ENCODE measurements at regions not wholly inside any gene's neighbourhood (a gene's known extent, or its start where the extent isn't known, plus 50 kb on each side); places are given as distances from the start of the nearest gene placed in this dataset.
A peak's percentile ranks its signal among the peaks of the same experiment; 100 is the strongest.
"Not testable (repeated sequence)": the region's sequence is repeated elsewhere in the genome, so short reads cannot be mapped to it uniquely, and the experiment has no call there.

- peaks cover 31% of the 10 kb centered on the region for H3K36me3 Mint-ChIP-seq (ENCODE audit: low read depth)
- H3K27ac Mint-ChIP-seq, result no peak overlapping the region
- no peak for DNase-seq
- H3K9me3 Mint-ChIP-seq, result peaks cover 76% of the 10 kb centered on the region
- no peak for TF ChIP-seq CTCF (IDR thresholded peaks at IDR 0.05)
- no peaks in the 10 kb centered on the region for H3K4me1 Mint-ChIP-seq
- H3K4me3 Mint-ChIP-seq, result no peak overlapping the region
- no peaks in the 10 kb centered on the region for H3K27me3 Mint-ChIP-seq (ENCODE audit: low read depth, poor library complexity)
These were observed 107.8 kb upstream of the DDHD1 start for GRCh38 chr14:53260928-53261327.

GRCh38 chr14:53260286-53260685 is 107.2 kb upstream of the DDHD1 start:
- Mint-ChIP-seq H3K4me3 (no peak overlapping the region), H3K36me3 (ENCODE audit: low read depth) (peaks cover 27% of the 10 kb centered on the region), H3K27ac (no peak overlapping the region), H3K4me1 (no peaks in the 10 kb centered on the region), H3K27me3 (ENCODE audit: low read depth, poor library complexity) (no peaks in the 10 kb centered on the region), H3K9me3 (peaks cover 77% of the 10 kb centered on the region)
- no peak for TF ChIP-seq CTCF (IDR thresholded peaks at IDR 0.05)
- no peak for DNase-seq

- H3K36me3 Mint-ChIP-seq (ENCODE audit: low read depth), result peaks cover 5% of the 10 kb centered on the region
- no peak for DNase-seq
- peaks cover 11% of the 10 kb centered on the region for H3K4me1 Mint-ChIP-seq
- H3K9me3 Mint-ChIP-seq, result peaks cover 40% of the 10 kb centered on the region
- TF ChIP-seq CTCF (IDR thresholded peaks at IDR 0.05), result no peak
- no peaks in the 10 kb centered on the region for H3K27me3 Mint-ChIP-seq (ENCODE audit: low read depth, poor library complexity)
- H3K4me3 Mint-ChIP-seq, result no peak overlapping the region
- no peak overlapping the region for H3K27ac Mint-ChIP-seq
These were observed 99.0 kb upstream of the DDHD1 start for GRCh38 chr14:53252141-53252540.

GRCh38 chr14:53249059-53249458 is 95.9 kb upstream of the DDHD1 start:
- peaks cover 18% of the 10 kb centered on the region for H3K36me3 Mint-ChIP-seq (ENCODE audit: low read depth)
- peaks cover 11% of the 10 kb centered on the region for H3K4me1 Mint-ChIP-seq
- H3K27ac Mint-ChIP-seq, result no peak overlapping the region
- peaks cover 32% of the 10 kb centered on the region for H3K9me3 Mint-ChIP-seq
- no peak overlapping the region for H3K4me3 Mint-ChIP-seq
- TF ChIP-seq CTCF (IDR thresholded peaks at IDR 0.05), result no peak
- no peaks in the 10 kb centered on the region for H3K27me3 Mint-ChIP-seq (ENCODE audit: low read depth, poor library complexity)
- DNase-seq, result no peak

- no peak for DNase-seq
- Mint-ChIP-seq H3K4me3 (no peak overlapping the region), H3K4me1 (peaks cover 11% of the 10 kb centered on the region), H3K9me3 (peaks cover 32% of the 10 kb centered on the region), H3K27ac (peak overlapping the region; percentile 17), H3K36me3 (ENCODE audit: low read depth) (peaks cover 14% of the 10 kb centered on the region), H3K27me3 (ENCODE audit: low read depth, poor library complexity) (no peaks in the 10 kb centered on the region)
- no peak for TF ChIP-seq CTCF (IDR thresholded peaks at IDR 0.05)
These were observed 94.7 kb upstream of the DDHD1 start for GRCh38 chr14:53247596-53248370.

GRCh38 chr14:53242898-53243297 is 89.8 kb upstream of the DDHD1 start:
- not testable (repeated sequence) for H3K27me3 Mint-ChIP-seq (ENCODE audit: low read depth, poor library complexity); H3K4me3 Mint-ChIP-seq; DNase-seq; H3K4me1 Mint-ChIP-seq; H3K27ac Mint-ChIP-seq
- Mint-ChIP-seq H3K36me3 (ENCODE audit: low read depth) (peaks cover 30% of the 10 kb centered on the region), H3K9me3 (peaks cover 56% of the 10 kb centered on the region)
